SK-N-SH treated with all-trans-retinoic acid at 6 μM for 48 hours (cell line): ENCODE measurements at regions not wholly inside any gene's neighbourhood (a gene's known extent, or its start where the extent isn't known, plus 50 kb on each side); places are given as distances from the start of the nearest gene placed in this dataset.

Source experiments
- ATAC-seq: fragments of 200-7000 bp; cut with Tn5 transposase; 3 replicates; pipeline ENCODE4 v1.9.1; 2020; ENCODE audit warnings: mild to moderate bottlenecking, moderate library complexity
- ARNTL ChIP-seq: fragments of 450-650 bp; formaldehyde crosslinking; IDR thresholded peaks from 2 replicates; pipeline ENCODE4 v1.5.0; 2020; ENCODE audit warnings: low read depth, mild to moderate bottlenecking, moderate library complexity, borderline replicate concordance
- BACH2 ChIP-seq: fragments of 250-450 bp; sonication (Bioruptor Pico); IDR thresholded peaks from 2 replicates; pipeline ENCODE4 v1.9.0; 2021; ENCODE audit warnings: mild to moderate bottlenecking, borderline replicate concordance
- CREB5 ChIP-seq: fragments of 250-450 bp; sonication (Bioruptor Pico); IDR thresholded peaks from 2 replicates; pipeline ENCODE4 v1.5.1; 2020; ENCODE audit warnings: low read depth, mild to moderate bottlenecking, moderate library complexity
- CSRNP3 ChIP-seq: fragments of 250-450 bp; sonication (Bioruptor Pico); IDR thresholded peaks from 2 replicates; pipeline ENCODE4 v1.5.1; 2021; ENCODE audit warnings: mild to moderate bottlenecking, moderate library complexity
- ESRRG ChIP-seq: fragments of 250-450 bp; sonication (Bioruptor Pico); IDR thresholded peaks from 2 replicates; pipeline ENCODE4 v1.6.1; 2021; ENCODE audit warnings: mild to moderate bottlenecking
- GLIS3 ChIP-seq: fragments of 250-450 bp; sonication (Bioruptor Pico); IDR thresholded peaks from 2 replicates; pipeline ENCODE4 v1.5.0; 2020; ENCODE audit warnings: mild to moderate bottlenecking, moderate library complexity
- ISL1 ChIP-seq: fragments of 250-450 bp; sonication (Bioruptor Pico); IDR thresholded peaks from 2 replicates; pipeline ENCODE4 v2.1.2; 2022; ENCODE audit warnings: mild to moderate bottlenecking, moderate library complexity
- OSR1 ChIP-seq: fragments of 250-450 bp; sonication (Bioruptor Pico); IDR thresholded peaks from 2 replicates; pipeline ENCODE4 v1.8.0; 2022; ENCODE audit warnings: moderate library complexity, mild to moderate bottlenecking, inconsistent platforms
- PATZ1 ChIP-seq: fragments of 250-450 bp; sonication (Bioruptor Pico); IDR thresholded peaks from 2 replicates; pipeline ENCODE4 v1.8.0; 2020; ENCODE audit warnings: mild to moderate bottlenecking, moderate library complexity, borderline replicate concordance
- PPARA ChIP-seq: fragments of 250-450 bp; sonication (Bioruptor Pico); IDR thresholded peaks from 2 replicates; pipeline ENCODE4 v1.5.0; 2020; ENCODE audit warnings: mild to moderate bottlenecking, borderline replicate concordance
- RARB ChIP-seq: fragments of 250-450 bp; sonication (Bioruptor Pico); IDR thresholded peaks from 2 replicates; pipeline ENCODE4 v1.8.0; 2021; ENCODE audit warnings: mild to moderate bottlenecking, moderate library complexity
- SNAI2 ChIP-seq: fragments of 250-450 bp; sonication (Bioruptor Pico); IDR thresholded peaks from 2 replicates; pipeline ENCODE4 v1.5.0; 2020; ENCODE audit warnings: mild to moderate bottlenecking, moderate library complexity
- TCF4 ChIP-seq: fragments of 250-450 bp; sonication (Bioruptor Pico); IDR thresholded peaks from 2 replicates; pipeline ENCODE4 v1.8.0; 2021; ENCODE audit warnings: mild to moderate bottlenecking, moderate library complexity, borderline replicate concordance
- TOX ChIP-seq: fragments of 250-450 bp; sonication (Bioruptor Pico); IDR thresholded peaks from 2 replicates; pipeline ENCODE4 v1.8.0; 2021; ENCODE audit warnings: mild to moderate bottlenecking, moderate library complexity, borderline replicate concordance
- ZC3H10 ChIP-seq: fragments of 250-450 bp; sonication (Bioruptor Pico); IDR thresholded peaks from 2 replicates; pipeline ENCODE4 v1.5.1; 2021; ENCODE audit warnings: mild to moderate bottlenecking, moderate library complexity
- ZFP3 ChIP-seq: fragments of 250-450 bp; sonication (Bioruptor Pico); IDR thresholded peaks from 2 replicates; pipeline ENCODE4 v1.5.0; 2020; ENCODE audit warnings: mild to moderate bottlenecking, moderate library complexity
- ZFP30 ChIP-seq: fragments of 450-650 bp; formaldehyde crosslinking; IDR thresholded peaks from 2 replicates; pipeline ENCODE4 v1.5.0; 2022; ENCODE audit warnings: mild to moderate bottlenecking, moderate library complexity
- ZNF70 ChIP-seq: fragments of 450-650 bp; formaldehyde crosslinking; IDR thresholded peaks from 2 replicates; pipeline ENCODE4 v1.5.0; 2020; ENCODE audit warnings: mild to moderate bottlenecking, moderate library complexity
- ZNF8 ChIP-seq: fragments of 450-650 bp; formaldehyde crosslinking; IDR thresholded peaks from 2 replicates; pipeline ENCODE4 v1.5.0; 2020; ENCODE audit warnings: mild to moderate bottlenecking, moderate library complexity
- TF ChIP-seq, protein P1 (sequence below): fragments of 250-450 bp; sonication (Bioruptor Pico); IDR thresholded peaks from 2 replicates; pipeline ENCODE4 v1.8.0; 2021; ENCODE audit warnings: low read depth, mild to moderate bottlenecking, moderate library complexity, borderline replicate concordance
- TF ChIP-seq, protein P2 (sequence below): fragments of 250-450 bp; sonication (Bioruptor Pico); IDR thresholded peaks from 2 replicates; pipeline ENCODE4 v1.5.0; 2020; ENCODE audit warnings: mild to moderate bottlenecking, moderate library complexity

- TF ChIP-seq TOX (CRISPR knock-in tag), result no peak
- no peak for TF ChIP-seq ZFP30 (CRISPR knock-in tag)
- TF ChIP-seq SNAI2, result no peak
- no peak for TF ChIP-seq RARB
- TF ChIP-seq CSRNP3, result no peak
- TF ChIP-seq ESRRG (CRISPR knock-in tag), result no peak
- TF ChIP-seq ZNF70 (CRISPR knock-in tag), result no peak
- TF ChIP-seq PATZ1 (CRISPR knock-in tag), result no peak
- TF ChIP-seq OSR1 (CRISPR knock-in tag), result no peak
- TF ChIP-seq GLIS3, result no peak
- no peak for TF ChIP-seq CREB5 (CRISPR knock-in tag)
- TF ChIP-seq, protein P1, sequence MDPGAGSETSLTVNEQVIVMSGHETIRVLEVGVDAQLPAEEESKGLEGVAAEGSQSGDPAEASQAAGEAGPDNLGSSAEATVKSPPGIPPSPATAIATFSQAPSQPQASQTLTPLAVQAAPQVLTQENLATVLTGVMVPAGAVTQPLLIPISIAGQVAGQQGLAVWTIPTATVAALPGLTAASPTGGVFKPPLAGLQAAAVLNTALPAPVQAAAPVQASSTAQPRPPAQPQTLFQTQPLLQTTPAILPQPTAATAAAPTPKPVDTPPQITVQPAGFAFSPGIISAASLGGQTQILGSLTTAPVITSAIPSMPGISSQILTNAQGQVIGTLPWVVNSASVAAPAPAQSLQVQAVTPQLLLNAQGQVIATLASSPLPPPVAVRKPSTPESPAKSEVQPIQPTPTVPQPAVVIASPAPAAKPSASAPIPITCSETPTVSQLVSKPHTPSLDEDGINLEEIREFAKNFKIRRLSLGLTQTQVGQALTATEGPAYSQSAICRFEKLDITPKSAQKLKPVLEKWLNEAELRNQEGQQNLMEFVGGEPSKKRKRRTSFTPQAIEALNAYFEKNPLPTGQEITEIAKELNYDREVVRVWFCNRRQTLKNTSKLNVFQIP (CRISPR knock-in tag), result no peak
- no peak for TF ChIP-seq BACH2 (CRISPR knock-in tag)
- TF ChIP-seq ZFP3 (CRISPR knock-in tag), result no peak
- no peak for TF ChIP-seq ZNF8 (CRISPR knock-in tag)
- TF ChIP-seq ZC3H10 (CRISPR knock-in tag), result no peak
- no peak for TF ChIP-seq ISL1
- no peak for TF ChIP-seq TCF4
- TF ChIP-seq PPARA (CRISPR knock-in tag), result no peak
- no peak for ATAC-seq
Observed at GRCh38 chr11:70733327-70734325, 335.3 kb downstream of the CTTN start.

DNA sequence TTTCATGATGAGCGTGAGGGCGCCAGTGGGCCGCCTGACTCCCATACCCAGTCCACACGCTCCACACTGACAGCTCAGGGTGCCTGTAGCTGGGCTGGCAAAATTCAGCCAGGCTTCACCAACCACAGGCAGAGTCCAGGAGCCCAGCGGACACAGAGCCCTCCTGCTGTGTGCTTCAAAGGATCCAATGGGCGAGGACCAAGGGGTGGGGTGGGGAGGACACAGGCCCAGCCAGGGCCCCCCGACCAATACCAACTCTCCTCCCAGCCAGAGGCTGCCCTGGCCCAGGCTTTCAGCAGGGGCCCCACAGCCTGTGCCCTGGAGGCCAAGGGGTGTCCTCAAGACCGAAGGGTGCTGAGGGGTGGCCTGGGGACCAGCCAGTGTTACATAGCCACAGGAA lies 336.1 kb downstream of the CTTN start:
- no peak for TF ChIP-seq SNAI2
- no peak for TF ChIP-seq ZNF8 (CRISPR knock-in tag)
- TF ChIP-seq, all 23 proteins: peak for 0
- no peak for ATAC-seq

GRCh38 chr11:70734911-70735310 lies 336.6 kb downstream of the CTTN start:
- ATAC-seq, result no peak
- TF ChIP-seq OSR1 (CRISPR knock-in tag) (no peak), PATZ1 (CRISPR knock-in tag) (no peak), PPARA (CRISPR knock-in tag) (no peak), ESRRG (CRISPR knock-in tag) (no peak), ZNF8 (CRISPR knock-in tag) (no peak), ARNTL (CRISPR knock-in tag) (no peak), TOX (CRISPR knock-in tag) (no peak), ISL1 (no peak)
- TF ChIP-seq, protein P1 (CRISPR knock-in tag), result no peak
- TF ChIP-seq, protein P2, sequence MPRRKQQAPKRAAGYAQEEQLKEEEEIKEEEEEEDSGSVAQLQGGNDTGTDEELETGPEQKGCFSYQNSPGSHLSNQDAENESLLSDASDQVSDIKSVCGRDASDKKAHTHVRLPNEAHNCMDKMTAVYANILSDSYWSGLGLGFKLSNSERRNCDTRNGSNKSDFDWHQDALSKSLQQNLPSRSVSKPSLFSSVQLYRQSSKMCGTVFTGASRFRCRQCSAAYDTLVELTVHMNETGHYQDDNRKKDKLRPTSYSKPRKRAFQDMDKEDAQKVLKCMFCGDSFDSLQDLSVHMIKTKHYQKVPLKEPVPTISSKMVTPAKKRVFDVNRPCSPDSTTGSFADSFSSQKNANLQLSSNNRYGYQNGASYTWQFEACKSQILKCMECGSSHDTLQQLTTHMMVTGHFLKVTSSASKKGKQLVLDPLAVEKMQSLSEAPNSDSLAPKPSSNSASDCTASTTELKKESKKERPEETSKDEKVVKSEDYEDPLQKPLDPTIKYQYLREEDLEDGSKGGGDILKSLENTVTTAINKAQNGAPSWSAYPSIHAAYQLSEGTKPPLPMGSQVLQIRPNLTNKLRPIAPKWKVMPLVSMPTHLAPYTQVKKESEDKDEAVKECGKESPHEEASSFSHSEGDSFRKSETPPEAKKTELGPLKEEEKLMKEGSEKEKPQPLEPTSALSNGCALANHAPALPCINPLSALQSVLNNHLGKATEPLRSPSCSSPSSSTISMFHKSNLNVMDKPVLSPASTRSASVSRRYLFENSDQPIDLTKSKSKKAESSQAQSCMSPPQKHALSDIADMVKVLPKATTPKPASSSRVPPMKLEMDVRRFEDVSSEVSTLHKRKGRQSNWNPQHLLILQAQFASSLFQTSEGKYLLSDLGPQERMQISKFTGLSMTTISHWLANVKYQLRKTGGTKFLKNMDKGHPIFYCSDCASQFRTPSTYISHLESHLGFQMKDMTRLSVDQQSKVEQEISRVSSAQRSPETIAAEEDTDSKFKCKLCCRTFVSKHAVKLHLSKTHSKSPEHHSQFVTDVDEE, result no peak
